ENCODE measurements at regions not wholly inside any gene's neighbourhood (a gene's known extent, or its start where the extent isn't known, plus 50 kb on each side); places are given as distances from the start of the nearest gene placed in this dataset.

GRCh38 chr12:25755136-25755970 is 202.3 kb upstream of the LMNTD1 start:
- DNase-seq (ENCODE audit: low spot score), result no peak

- DNase-seq (ENCODE audit: low spot score), result no peak
Measured at GRCh38 chr12:25755971-25756260, 202.6 kb upstream of the RASSF8 start.

GRCh38 chr12:25757037-25757665 is 201.3 kb upstream of the RASSF8 start:
- no peak for DNase-seq (ENCODE audit: low spot score)

GRCh38 chr12:25759752-25760151 is 198.7 kb upstream of the RASSF8 start:
- DNase-seq (ENCODE audit: low spot score), result no peak

- DNase-seq (ENCODE audit: low spot score), result no peak
Measured at GRCh38 chr12:25761356-25761755, 197.1 kb upstream of the RASSF8 start.

GRCh38 chr12:25764409-25764808 is 194.1 kb upstream of the RASSF8 start:
- no peak for DNase-seq (ENCODE audit: low spot score)

- no peak for DNase-seq (ENCODE audit: low spot score)
Measured at GRCh38 chr12:25764892-25765291, 193.6 kb upstream of the RASSF8 start.

GRCh38 chr12:25767606-25768005 is 190.9 kb upstream of the RASSF8 start:
- DNase-seq (ENCODE audit: low spot score), result no peak

- no peak for DNase-seq (ENCODE audit: low spot score)
Measured at GRCh38 chr12:25768151-25768550, 190.3 kb upstream of the RASSF8 start.

- no peak for DNase-seq (ENCODE audit: low spot score)
Measured at GRCh38 chr12:25769082-25769945, 189.2 kb upstream of the RASSF8 start.

- DNase-seq (ENCODE audit: low spot score), result no peak
Measured at GRCh38 chr12:25771041-25771440, 187.4 kb upstream of the RASSF8 start.

GRCh38 chr12:25771476-25771875 is 187.0 kb upstream of the RASSF8 start:
- no peak for DNase-seq (ENCODE audit: low spot score)

- DNase-seq (ENCODE audit: low spot score), result no peak
Measured at GRCh38 chr12:25775968-25776367, 182.5 kb upstream of the RASSF8 start.

- DNase-seq (ENCODE audit: low spot score), result no peak
Measured at GRCh38 chr12:25780771-25781170, 177.7 kb upstream of the RASSF8 start.

- no peak for DNase-seq (ENCODE audit: low spot score)
Measured at GRCh38 chr12:25781232-25781631, 177.2 kb upstream of the RASSF8 start.

- no peak for DNase-seq (ENCODE audit: low spot score)
Measured at GRCh38 chr12:25783566-25783965, 174.9 kb upstream of the RASSF8 start.

- no peak for DNase-seq (ENCODE audit: low spot score)
Measured at GRCh38 chr12:25784669-25785068, 173.8 kb upstream of the RASSF8 start.

- no peak for DNase-seq (ENCODE audit: low spot score)
Measured at GRCh38 chr12:25785134-25785533, 173.3 kb upstream of the RASSF8 start.

GRCh38 chr12:25787701-25788100 is 170.8 kb upstream of the RASSF8 start:
- DNase-seq (ENCODE audit: low spot score), result no peak

- no peak for DNase-seq (ENCODE audit: low spot score)
Measured at GRCh38 chr12:25788707-25789442, 169.6 kb upstream of the RASSF8 start.

- DNase-seq (ENCODE audit: low spot score), result peak; percentile 29
Measured at GRCh38 chr12:25789541-25789944, 168.9 kb upstream of the RASSF8 start.

GRCh38 chr12:25792031-25792430 is 166.5 kb upstream of the RASSF8 start:
- DNase-seq (ENCODE audit: low spot score), result no peak

Measured in pons (tissue), 1 donor.